Psoas muscle (tissue), 7 donors: ENCODE measurements at regions not wholly inside any gene's neighbourhood (a gene's known extent, or its start where the extent isn't known, plus 50 kb on each side); places are given as distances from the start of the nearest gene placed in this dataset.

ENCODE experiments used
- ATAC-seq, 4 donors: fragments of 200-7000 bp; cut with Tn5 transposase; one replicate each; pipeline ENCODE4 v1.9.1; 2020; ENCODE audit warnings: moderate library complexity in 3 of 4, mild to moderate bottlenecking in 2 of 4
- DNase-seq, 2 donors: peaks; one replicate each; pipeline ENCODE4 v3.0.0-alpha.2; 2020
- H3K27ac ChIP-seq: fragments of 200-600 bp; one replicate; pipeline ENCODE4 v1.8.0; 2022
- H3K27me3 ChIP-seq, 3 donors: fragments of 200-600 bp in 1 of 3; one replicate each; pipeline versions ENCODE4 v1.6.1 to v1.8.0; 2013 to 2022; ENCODE audit warnings: low read length in 2 of 3, mild to moderate bottlenecking in 2 of 3, moderate library complexity in 1 of 3; ENCODE audit not compliant: insufficient read depth in 3 of 3
- H3K36me3 ChIP-seq, 2 donors: fragments of 200-600 bp in 1 of 2; one replicate each; pipeline versions ENCODE4 v1.6.1 to v1.8.0; 2013 to 2022; ENCODE audit warnings: low read depth in 1 of 2, mild to moderate bottlenecking in 1 of 2, moderate library complexity in 1 of 2; ENCODE audit not compliant: insufficient read depth in 1 of 2
- H3K4me1 ChIP-seq: fragments of 200-600 bp; one replicate; pipeline ENCODE4 v1.8.0; 2022
- H3K4me3 ChIP-seq: fragments of 200-600 bp; one replicate; pipeline ENCODE4 v1.8.0; 2022; ENCODE audit warnings: mild to moderate bottlenecking
- H3K9me3 ChIP-seq: fragments of 200-600 bp; one replicate; pipeline ENCODE4 v1.8.0; 2022
- CTCF ChIP-seq: fragments of 200-600 bp; IDR thresholded peaks from one replicate; pipeline ENCODE4 v1.8.0; 2022; ENCODE audit warnings: antibody characterized with exemption
- WGBS, 3 donors: extraction: QIAGEN DNeasy Blood & Tissue Kit; methylation state at CpG; one replicate each; pipeline versions ENCODE4 v1.1.6 to v1.1.7; 2013; 5-methylcytosine and 5-hydroxymethylcytosine counted together
- intact Hi-C, 2 donors: fragments of 100-400 bp; cut with DNase I; formaldehyde crosslinking; loops; one replicate each; pipeline versions ENCODE4 v1.11.0 to v1.14.2; 2022
- donor health status: healthy with polysubstance abuse.
- donor health status: DM: no; HTN: no; CAD: no; lungs with moderate emphysema.
- donor health status: Bipolar disorder and iron deficiency.
- donor health status: healthy.
- donor health status: DM: yes; HTN: yes; CAD: no.
- donor health status: DM: no; HTN: no; CAD: no.
- donor health status: DM: yes; HTN: yes; CAD: no.

GRCh38 chr6:17047889-17048288, 54.0 kb upstream of the STMND1 start:
- DNase-seq: no peak
- Histone ChIP-seq H3K4me3 (no peak overlapping the region), H3K36me3 (no peaks in the 10 kb centered on the region), H3K27ac (no peak overlapping the region), H3K9me3 (no peaks in the 10 kb centered on the region), H3K4me1 (peaks cover 7% of the 10 kb centered on the region), H3K27me3 (peaks cover 0 to 6% (median 0%) of the 10 kb centered on the region in 3 donors)
- intact Hi-C loops: no loop called here
- no peak for TF ChIP-seq CTCF
- 88 to 94% (median 88%) methylated on average over 5 of the region's 5 CpGs for WGBS, 3 donors
- ATAC-seq: no peak

GRCh38 chr6:17045581-17046322, 56.1 kb upstream of the STMND1 start:
- Histone ChIP-seq H3K27me3 (no peaks in the 10 kb centered on the region), H3K9me3 (no peaks in the 10 kb centered on the region), H3K27ac (no peak overlapping the region), H3K4me1 (peaks cover 7% of the 10 kb centered on the region), H3K36me3 (no peaks in the 10 kb centered on the region), H3K4me3 (no peak overlapping the region)
- intact Hi-C loops: no loop called here
- peak in 3 of 4 donors; percentile 49 to 70 (median 56) for ATAC-seq
- WGBS, 3 donors: 23 to 24% (median 24%) methylated on average over 4 of the region's 4 CpGs
- DNase-seq: no peak
- no peak for TF ChIP-seq CTCF

DNA sequence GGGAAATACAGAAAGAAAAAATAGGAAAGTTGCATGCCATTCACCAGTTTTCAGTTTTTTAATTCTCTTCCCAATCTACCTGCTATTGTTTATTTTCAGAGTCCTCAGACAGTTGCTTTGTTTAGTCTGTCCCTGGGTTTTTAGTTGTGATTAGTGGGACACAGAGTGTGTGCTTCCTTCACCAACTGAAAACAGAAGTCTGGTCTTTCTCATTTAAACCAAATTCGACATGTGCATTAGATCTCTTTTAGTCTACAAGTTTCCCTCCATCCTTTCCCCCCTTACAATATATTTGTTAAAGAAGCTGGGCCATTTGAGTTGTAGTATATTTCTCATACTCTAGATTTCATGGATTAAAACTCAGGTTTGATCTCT, 58.7 kb upstream of the STMND1 start:
- no peak for DNase-seq
- Histone ChIP-seq H3K4me1 (peaks cover 7% of the 10 kb centered on the region), H3K36me3 (no peaks in the 10 kb centered on the region), H3K27ac (no peak overlapping the region), H3K4me3 (no peak overlapping the region), H3K27me3 (peaks cover 0 to 2% (median 0%) of the 10 kb centered on the region in 3 donors), H3K9me3 (no peaks in the 10 kb centered on the region)
- no peak for TF ChIP-seq CTCF
- ATAC-seq: no peak
- intact Hi-C loops: no loop called here
- 85 to 89% (median 88%) methylated on average over 1 of the region's 1 CpG for WGBS, 3 donors

GRCh38 chr6:17042422-17043147, 59.3 kb upstream of the STMND1 start:
- no peaks in the 10 kb centered on the region for H3K9me3 ChIP-seq
- H3K4me1 ChIP-seq: peaks cover 7% of the 10 kb centered on the region
- ATAC-seq (no peak), DNase-seq (no peak)
- no peak for TF ChIP-seq CTCF
- no peak overlapping the region for H3K27ac ChIP-seq
- H3K36me3 ChIP-seq: no peaks in the 10 kb centered on the region
- peaks cover 0 to 2% (median 0%) of the 10 kb centered on the region in 3 donors for H3K27me3 ChIP-seq
- intact Hi-C loops: no loop called here
- H3K4me3 ChIP-seq: no peak overlapping the region
- WGBS, 3 donors: 6 to 11% (median 6%) methylated on average over 5 of the region's 5 CpGs
